GM23248 (cell line): ENCODE measurements at regions not wholly inside any gene's neighbourhood (a gene's known extent, or its start where the extent isn't known, plus 50 kb on each side); places are given as distances from the start of the nearest gene placed in this dataset.

Source experiments
- DNase-seq: peaks from one replicate; pipeline ENCODE4 v3.0.0-alpha.2; 2015
- H2AFZ ChIP-seq: fragments of 200-600 bp; sonication (generic); 2 replicates; pipeline ENCODE4 v1.6.1; 2016; ENCODE audit warnings: antibody characterized with exemption
- H3F3A ChIP-seq: fragments of 200-600 bp; sonication (generic); 2 replicates; pipeline ENCODE4 v1.6.1; 2016; ENCODE audit warnings: mild to moderate bottlenecking, antibody characterized with exemption, mixed run types; ENCODE audit not compliant: insufficient read depth
- H3K27ac ChIP-seq: fragments of 200-600 bp; sonication (generic); 2 replicates; pipeline ENCODE4 v1.5.1; 2016; ENCODE audit warnings: mild to moderate bottlenecking
- H3K27me3 ChIP-seq: fragments of 200-600 bp; sonication (generic); replicated peaks from 2 replicates; pipeline ENCODE4 v1.6.1; 2016; ENCODE audit warnings: mild to moderate bottlenecking; ENCODE audit not compliant: insufficient read depth
- H3K36me3 ChIP-seq: fragments of 200-600 bp; sonication (generic); 2 replicates; pipeline ENCODE4 v1.6.1; 2016; ENCODE audit warnings: low read depth, mild to moderate bottlenecking
- H3K4me1 ChIP-seq: fragments of 200-600 bp; sonication (generic); 2 replicates; pipeline ENCODE4 v1.6.1; 2016; ENCODE audit warnings: mild to moderate bottlenecking; ENCODE audit not compliant: insufficient read depth
- H3K4me2 ChIP-seq: fragments of 200-600 bp; sonication (generic); one replicate; pipeline ENCODE4 v1.6.1; 2016; ENCODE audit warnings: mild to moderate bottlenecking; ENCODE audit not compliant: unreplicated experiment
- H3K4me3 ChIP-seq: fragments of 200-600 bp; sonication (generic); 2 replicates; pipeline ENCODE4 v1.5.1; 2016; ENCODE audit warnings: mild to moderate bottlenecking
- H3K79me2 ChIP-seq: fragments of 200-600 bp; sonication (generic); 2 replicates; pipeline ENCODE4 v1.6.1; 2016; ENCODE audit warnings: mild to moderate bottlenecking; ENCODE audit not compliant: insufficient read depth
- H3K9ac ChIP-seq: fragments of 200-600 bp; sonication (generic); 2 replicates; pipeline ENCODE4 v1.6.1; 2016; ENCODE audit warnings: mild to moderate bottlenecking
- H3K9me2 ChIP-seq: fragments of 200-600 bp; sonication (generic); 2 replicates; pipeline ENCODE4 v1.6.1; 2016; ENCODE audit warnings: mixed run types, mild to moderate bottlenecking, moderate library complexity; ENCODE audit not compliant: insufficient read depth
- H3K9me3 ChIP-seq: fragments of 200-600 bp; sonication (generic); one replicate; pipeline ENCODE4 v1.6.1; 2017; ENCODE audit warnings: low read depth
- H4K20me1 ChIP-seq: fragments of 200-600 bp; sonication (generic); 2 replicates; pipeline ENCODE4 v1.6.0; 2016; ENCODE audit not compliant: insufficient read depth
- EZH2 ChIP-seq: fragments of 200-600 bp; sonication (generic); IDR thresholded peaks from 2 replicates; pipeline ENCODE4 v1.6.1; 2018; ENCODE audit warnings: antibody characterized with exemption, mild to moderate bottlenecking; ENCODE audit not compliant: insufficient read depth, poor library complexity, severe bottlenecking
- EZH2phosphoT487 ChIP-seq: fragments of 200-600 bp; sonication (generic); IDR thresholded peaks from 2 replicates; pipeline ENCODE4 v1.6.1; 2018; ENCODE audit warnings: antibody characterized with exemption, moderate library complexity, mild to moderate bottlenecking, low read depth; ENCODE audit not compliant: insufficient read depth
- WGBS, 2 experiments: methylation state at CpG; one replicate each; pipeline ENCODE4 v1.1.6; 2015 to 2017; ENCODE audit warnings: low lambda C conversion rate in 2 of 2, low coverage in 1 of 2; ENCODE audit errors: missing lambda C conversion rate in 2 of 2; 5-methylcytosine and 5-hydroxymethylcytosine counted together
- in situ Hi-C: fragments of 300-500 bp; cut with MboI; formaldehyde crosslinking; loops from 2 replicates; pipeline ENCODE4 v1.15.0; 2020

DNA sequence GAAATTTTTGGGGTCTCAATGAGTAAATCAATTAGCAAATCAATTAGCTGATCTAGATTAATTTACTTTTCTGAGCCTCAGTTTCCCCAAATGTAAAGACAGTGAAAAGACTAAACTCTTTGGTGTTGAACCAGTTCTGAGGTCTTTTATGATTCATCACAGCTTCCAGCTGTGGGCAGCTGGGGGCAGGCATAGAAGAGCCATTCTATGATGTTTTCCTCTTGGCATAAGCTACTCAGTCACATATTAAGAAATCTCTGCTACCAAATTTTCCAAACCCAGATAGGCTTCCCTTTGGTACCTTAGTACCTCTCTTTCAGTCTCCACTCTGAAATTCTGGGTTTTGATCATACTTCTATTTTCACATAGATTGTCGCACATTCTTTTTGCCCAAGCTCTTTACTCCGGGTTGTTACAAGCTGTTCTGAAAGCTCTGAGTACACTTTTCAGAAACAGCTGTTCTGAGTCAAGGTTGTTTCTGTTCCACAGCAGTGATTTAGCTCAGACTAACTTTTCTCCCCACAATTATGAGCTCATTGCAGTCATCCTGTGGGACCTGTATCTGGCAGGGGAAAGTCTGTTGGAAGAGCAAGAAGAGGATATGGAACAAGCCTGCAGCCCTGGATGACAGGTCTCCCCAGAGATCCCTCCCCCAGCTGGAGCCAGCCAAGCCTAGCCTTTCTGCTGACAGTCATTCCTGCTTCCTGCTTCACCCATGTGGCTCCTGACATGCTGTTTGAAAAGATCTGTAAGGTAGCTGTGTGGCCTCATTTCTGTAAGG, 599.6 kb upstream of the GHITM start:
- H3K27me3 ChIP-seq, result no peaks in the 10 kb centered on the region
- no peaks in the 10 kb centered on the region for H4K20me1 ChIP-seq
- no peak overlapping the region for H3K9ac ChIP-seq
- no peak overlapping the region for H2AFZ ChIP-seq
- no peak overlapping the region for H3K4me3 ChIP-seq
- H3K4me1 ChIP-seq, result no peaks in the 10 kb centered on the region
- H3K27ac ChIP-seq, result no peak overlapping the region
- no peak overlapping the region for H3K4me2 ChIP-seq
- no peaks in the 10 kb centered on the region for H3K36me3 ChIP-seq
- H3K9me2 ChIP-seq, result no peaks in the 10 kb centered on the region
- H3F3A ChIP-seq, result no peaks in the 10 kb centered on the region
- no peaks in the 10 kb centered on the region for H3K9me3 ChIP-seq
- TF ChIP-seq EZH2 (no peak), EZH2phosphoT487 (no peak)
- WGBS, 2 experiments, result 0 to 5% methylated on average over 2 of the region's 2 CpGs
- DNase-seq, result no peak
- no peaks in the 10 kb centered on the region for H3K79me2 ChIP-seq
- in situ Hi-C loops, result no loop called here

DNA sequence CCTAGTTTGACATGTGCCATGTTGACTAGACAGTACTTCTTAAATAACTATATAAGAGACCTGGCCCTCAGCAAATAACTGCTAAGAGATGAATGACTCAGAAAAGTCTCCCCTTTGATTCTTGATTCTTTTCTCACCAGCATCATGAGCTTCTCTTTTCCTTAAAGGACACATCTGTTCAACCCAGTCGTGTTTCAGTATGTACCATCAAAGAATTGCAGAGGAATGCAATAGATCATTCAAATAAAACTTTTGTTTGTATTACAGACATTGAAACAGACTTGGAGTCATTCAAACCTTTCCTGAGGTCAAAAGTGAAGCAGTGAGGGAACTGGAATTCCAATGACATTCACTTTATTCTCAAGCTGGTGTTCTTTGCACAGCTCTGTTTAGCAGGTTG, 598.3 kb upstream of the GHITM start:
- WGBS, 2 experiments, result 0 to 3% methylated on average over 1 of the region's 1 CpG
- Histone ChIP-seq H3K9me3 (no peaks in the 10 kb centered on the region), H3K27me3 (no peaks in the 10 kb centered on the region), H3K79me2 (no peaks in the 10 kb centered on the region), H3K36me3 (no peaks in the 10 kb centered on the region), H3K9me2 (no peaks in the 10 kb centered on the region), H3K4me2 (no peak overlapping the region), H3K4me1 (no peaks in the 10 kb centered on the region), H2AFZ (no peak overlapping the region), H3K9ac (no peak overlapping the region), H3F3A (no peaks in the 10 kb centered on the region), H3K4me3 (no peak overlapping the region), H4K20me1 (no peaks in the 10 kb centered on the region), H3K27ac (no peak overlapping the region)
- in situ Hi-C loops, result no loop called here
- no peak for TF ChIP-seq EZH2phosphoT487
- TF ChIP-seq EZH2, result no peak
- no peak for DNase-seq

DNA sequence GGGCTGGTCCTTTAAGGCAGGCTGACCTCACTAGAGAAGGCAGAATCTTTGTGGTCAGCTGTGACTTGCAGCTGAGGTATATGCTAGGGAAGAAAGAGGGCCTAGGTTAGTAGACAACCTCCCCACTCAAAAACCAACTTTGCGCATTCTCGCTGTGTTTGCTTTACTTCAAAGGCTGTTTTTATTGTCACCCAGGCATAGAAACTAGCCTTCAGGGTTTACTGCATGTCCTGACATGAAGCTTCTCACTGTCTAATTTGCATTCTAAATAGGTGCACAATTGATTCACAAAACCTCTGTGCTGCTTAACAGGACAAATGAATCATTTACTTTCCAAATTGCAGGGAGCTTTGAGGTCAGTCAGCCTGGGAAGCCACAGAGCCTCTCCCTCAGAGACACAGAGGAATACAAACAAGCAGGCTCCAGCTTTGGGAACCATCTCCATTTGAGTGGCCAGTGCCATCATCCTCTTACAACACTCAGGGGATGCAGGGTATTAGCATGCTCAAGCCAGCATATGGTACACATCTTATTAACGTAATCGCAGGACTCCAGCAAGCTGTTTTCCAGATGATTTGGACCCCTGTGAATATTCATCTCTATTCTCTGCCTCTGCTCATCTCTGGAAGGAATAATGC, 596.4 kb upstream of the GHITM start:
- Histone ChIP-seq H3K9me2 (no peaks in the 10 kb centered on the region), H2AFZ (no peak overlapping the region), H3K27me3 (no peaks in the 10 kb centered on the region), H3K36me3 (no peaks in the 10 kb centered on the region), H3K79me2 (no peaks in the 10 kb centered on the region), H3K4me2 (no peak overlapping the region), H3K9ac (no peak overlapping the region), H3K9me3 (no peaks in the 10 kb centered on the region), H3K27ac (no peak overlapping the region), H3F3A (no peaks in the 10 kb centered on the region), H3K4me1 (no peaks in the 10 kb centered on the region), H4K20me1 (no peaks in the 10 kb centered on the region), H3K4me3 (no peak overlapping the region)
- TF ChIP-seq EZH2phosphoT487 (no peak), EZH2 (no peak)
- in situ Hi-C loops, result no loop called here
- WGBS, 2 experiments, result 43 to 45% methylated on average over 4 of the region's 4 CpGs
- DNase-seq, result no peak

DNA sequence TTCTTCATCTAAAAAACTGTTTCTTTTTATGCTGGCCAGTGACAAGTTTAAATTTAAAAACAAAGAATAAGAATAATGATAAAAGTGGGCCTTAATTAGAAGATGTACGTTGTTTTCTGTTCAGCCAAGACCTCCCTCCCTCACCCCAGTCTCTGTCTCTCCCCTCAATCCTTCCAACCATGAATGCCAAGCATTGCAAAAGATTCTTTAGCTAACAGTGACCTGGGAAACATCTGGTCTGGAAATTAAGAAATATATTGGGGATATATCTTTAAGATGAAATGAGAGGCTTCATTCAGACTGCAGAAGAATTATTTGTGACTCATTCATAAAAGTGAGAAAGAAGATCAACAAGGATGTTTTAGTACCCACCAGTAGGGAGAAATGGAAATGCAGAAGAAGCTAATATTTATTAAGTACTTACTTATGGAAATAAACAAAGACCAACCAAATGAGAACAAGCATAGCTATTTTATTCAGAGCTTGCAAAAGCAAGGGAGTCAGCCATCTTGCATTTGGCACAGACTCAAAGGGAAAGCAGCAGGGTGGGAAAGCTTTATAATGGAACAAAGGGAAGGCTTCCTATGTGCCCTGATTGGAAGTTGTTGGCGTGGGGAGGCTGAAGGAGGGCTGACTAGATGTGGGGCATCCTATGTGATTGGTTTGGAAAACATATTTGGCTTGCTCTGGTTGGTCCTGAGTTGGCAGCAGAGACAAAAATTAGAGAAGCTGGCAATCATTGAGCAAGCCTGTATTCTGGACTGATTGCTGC, 595.4 kb upstream of the GHITM start:
- Histone ChIP-seq H3K4me1 (no peaks in the 10 kb centered on the region), H4K20me1 (no peaks in the 10 kb centered on the region), H3K4me2 (no peak overlapping the region), H3F3A (no peaks in the 10 kb centered on the region), H3K4me3 (no peak overlapping the region), H3K9me2 (no peaks in the 10 kb centered on the region), H3K36me3 (no peaks in the 10 kb centered on the region), H3K79me2 (no peaks in the 10 kb centered on the region), H3K27me3 (no peaks in the 10 kb centered on the region), H3K9ac (no peak overlapping the region), H2AFZ (no peak overlapping the region), H3K27ac (no peak overlapping the region), H3K9me3 (no peaks in the 10 kb centered on the region)
- TF ChIP-seq EZH2 (no peak), EZH2phosphoT487 (no peak)
- in situ Hi-C loops, result no loop called here
- DNase-seq, result no peak
- 3 to 5% methylated on average over 2 of the region's 2 CpGs for WGBS, 2 experiments
